ENCODE measurements at regions not wholly inside any gene's neighbourhood (a gene's known extent, or its start where the extent isn't known, plus 50 kb on each side); places are given as distances from the start of the nearest gene placed in this dataset.

DNA sequence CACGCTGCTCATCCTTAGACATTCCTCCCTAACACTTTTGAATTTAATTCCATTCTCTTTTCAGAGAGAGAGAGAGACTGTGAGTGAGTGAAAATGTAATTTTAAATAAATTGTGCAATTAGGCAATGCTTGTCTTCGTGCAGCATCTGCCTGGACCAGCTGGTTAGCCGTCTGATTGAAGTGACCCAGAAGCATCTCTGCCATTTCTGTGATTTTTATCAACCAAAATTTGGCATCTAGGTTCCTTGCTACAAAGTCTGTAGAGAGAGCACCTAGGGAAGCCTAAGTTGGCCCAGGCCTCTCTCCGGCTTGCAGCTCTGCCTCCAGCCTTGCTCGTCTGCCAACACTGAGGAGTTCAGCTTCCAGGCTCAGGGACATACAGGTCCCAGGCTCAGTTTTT is 138.6 kb upstream of the GPR12 start:
- Histone ChIP-seq H3K27ac (ENCODE audit: low read depth, low read length) (no peak overlapping the region), H3K4me1 (ENCODE audit: insufficient read depth, low read length) (no peaks in the 10 kb centered on the region), H3K27me3 (ENCODE audit: insufficient read depth, low read length) (no peaks in the 10 kb centered on the region), H2AFZ (ENCODE audit: low read length) (no peak overlapping the region), H3K36me3 (ENCODE audit: insufficient read depth, low read length) (no peaks in the 10 kb centered on the region), H3K4me2 (ENCODE audit: insufficient read depth, low read length) (no peak overlapping the region), H4K20me1 (ENCODE audit: insufficient read depth, low read length) (no peaks in the 10 kb centered on the region), H3K4me3 (ENCODE audit: insufficient read depth, low read length) (no peak overlapping the region), H3K79me2 (ENCODE audit: insufficient read depth, low read length) (no peaks in the 10 kb centered on the region), H3K9me3 (ENCODE audit: low read depth, low read length) (no peaks in the 10 kb centered on the region)
- TF ChIP-seq CTCF (IDR thresholded peaks at IDR 0.05; ENCODE audit: extremely low read depth, low read depth, low read length) = no peak
- no peak for DNase-seq (ENCODE audit: insufficient read length, low spot score, missing footprints)

DNA sequence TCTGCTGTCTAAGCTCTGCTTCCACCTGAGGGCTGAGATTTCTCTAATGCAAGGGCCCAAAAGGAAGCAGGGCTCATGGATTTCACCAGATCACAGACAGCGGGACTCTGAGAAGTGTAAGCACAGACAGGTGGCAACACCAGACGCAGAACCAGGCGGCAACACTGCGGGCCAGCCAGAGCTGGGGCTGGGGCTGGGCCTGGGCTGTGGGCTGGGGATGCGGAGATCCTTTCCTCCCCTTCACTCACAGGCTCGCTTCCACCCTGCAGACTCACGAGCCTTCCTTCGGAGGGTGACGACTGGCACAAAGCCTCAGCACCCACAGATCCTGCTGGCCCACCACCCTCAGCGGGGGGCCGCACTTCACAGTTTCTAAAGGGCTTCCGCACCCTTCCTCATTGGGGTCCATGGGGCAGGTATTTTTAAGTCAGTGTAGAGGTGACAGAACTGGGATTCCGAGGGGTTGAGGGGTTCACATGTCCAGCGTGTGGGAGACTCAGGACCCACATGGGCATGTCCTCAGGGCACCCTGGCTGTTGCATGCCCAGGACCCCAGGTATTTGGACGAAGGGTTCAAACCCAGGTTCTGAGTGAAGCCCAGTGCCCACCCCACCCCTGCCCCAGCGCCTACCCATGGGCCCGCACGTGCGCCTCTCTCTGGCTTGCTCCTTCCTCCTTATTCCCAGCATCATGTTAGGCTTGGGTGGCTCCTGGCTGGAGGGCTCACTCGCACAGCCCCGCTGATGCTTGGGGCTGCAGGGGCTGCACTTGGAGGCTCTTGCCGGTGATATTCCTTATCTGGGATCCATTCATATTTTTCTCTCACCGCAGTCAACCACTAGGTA is 137.3 kb upstream of the GPR12 start:
- no peaks in the 10 kb centered on the region for H3K27me3 ChIP-seq (ENCODE audit: insufficient read depth, low read length)
- no peaks in the 10 kb centered on the region for H3K79me2 ChIP-seq (ENCODE audit: insufficient read depth, low read length)
- no peaks in the 10 kb centered on the region for H3K9me3 ChIP-seq (ENCODE audit: low read depth, low read length)
- H3K27ac ChIP-seq (ENCODE audit: low read depth, low read length) = no peak overlapping the region
- no peaks in the 10 kb centered on the region for H4K20me1 ChIP-seq (ENCODE audit: insufficient read depth, low read length)
- H3K4me1 ChIP-seq (ENCODE audit: insufficient read depth, low read length) = no peaks in the 10 kb centered on the region
- H2AFZ ChIP-seq (ENCODE audit: low read length) = no peak overlapping the region
- H3K4me3 ChIP-seq (ENCODE audit: insufficient read depth, low read length) = no peak overlapping the region
- H3K36me3 ChIP-seq (ENCODE audit: insufficient read depth, low read length) = no peaks in the 10 kb centered on the region
- no peak overlapping the region for H3K4me2 ChIP-seq (ENCODE audit: insufficient read depth, low read length)
- no peak for TF ChIP-seq CTCF (IDR thresholded peaks at IDR 0.05; ENCODE audit: extremely low read depth, low read depth, low read length)
- peak; percentile 61 for DNase-seq (ENCODE audit: insufficient read length, low spot score, missing footprints)

GRCh38 chr13:26896986-26897668 is 136.5 kb upstream of the GPR12 start:
- Histone ChIP-seq H3K4me2 (ENCODE audit: insufficient read depth, low read length) (no peak overlapping the region), H3K27ac (ENCODE audit: low read depth, low read length) (no peak overlapping the region), H3K79me2 (ENCODE audit: insufficient read depth, low read length) (no peaks in the 10 kb centered on the region), H3K4me3 (ENCODE audit: insufficient read depth, low read length) (no peak overlapping the region), H2AFZ (ENCODE audit: low read length) (no peak overlapping the region), H3K27me3 (ENCODE audit: insufficient read depth, low read length) (no peaks in the 10 kb centered on the region), H3K36me3 (ENCODE audit: insufficient read depth, low read length) (no peaks in the 10 kb centered on the region), H3K9me3 (ENCODE audit: low read depth, low read length) (no peaks in the 10 kb centered on the region), H4K20me1 (ENCODE audit: insufficient read depth, low read length) (no peaks in the 10 kb centered on the region), H3K4me1 (ENCODE audit: insufficient read depth, low read length) (no peaks in the 10 kb centered on the region)
- TF ChIP-seq CTCF (IDR thresholded peaks at IDR 0.05; ENCODE audit: extremely low read depth, low read depth, low read length) = no peak
- no peak for DNase-seq (ENCODE audit: insufficient read length, low spot score, missing footprints)

DNA sequence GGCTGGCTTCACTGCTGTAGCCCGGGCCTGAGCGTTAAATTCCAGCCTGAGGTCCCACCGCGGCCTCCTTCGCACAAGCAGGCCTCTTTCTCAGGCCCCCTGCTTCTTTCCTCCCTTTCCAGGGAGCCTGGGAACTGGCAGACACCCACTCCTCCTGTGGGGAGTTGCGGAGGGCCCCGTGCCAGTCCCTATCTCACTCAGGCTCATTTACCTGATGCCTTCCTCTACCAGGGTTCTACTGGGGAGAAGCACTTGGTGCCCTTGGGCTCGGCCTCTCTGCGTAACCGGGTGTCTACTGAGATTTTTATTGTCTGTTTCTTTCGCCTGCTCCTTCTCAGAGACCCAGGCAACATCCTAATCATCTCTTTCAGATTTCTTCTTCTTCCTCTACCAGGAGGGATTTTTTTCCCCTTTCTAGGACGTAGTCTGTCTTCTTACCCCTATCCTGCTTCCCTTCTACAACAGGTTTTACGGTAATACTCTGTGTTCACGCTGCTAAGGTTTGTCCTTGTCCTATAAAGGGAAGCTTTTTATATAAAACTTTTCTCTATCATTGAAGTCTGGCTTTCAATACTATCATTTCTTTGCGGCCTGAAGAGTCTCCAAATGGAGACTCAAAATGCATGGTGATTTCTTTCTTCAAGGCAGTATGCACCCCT is 135.4 kb upstream of the GPR12 start:
- no peaks in the 10 kb centered on the region for H3K27me3 ChIP-seq (ENCODE audit: insufficient read depth, low read length)
- H3K27ac ChIP-seq (ENCODE audit: low read depth, low read length) = no peak overlapping the region
- no peaks in the 10 kb centered on the region for H4K20me1 ChIP-seq (ENCODE audit: insufficient read depth, low read length)
- no peaks in the 10 kb centered on the region for H3K79me2 ChIP-seq (ENCODE audit: insufficient read depth, low read length)
- H3K4me2 ChIP-seq (ENCODE audit: insufficient read depth, low read length) = no peak overlapping the region
- no peaks in the 10 kb centered on the region for H3K36me3 ChIP-seq (ENCODE audit: insufficient read depth, low read length)
- no peak overlapping the region for H3K4me3 ChIP-seq (ENCODE audit: insufficient read depth, low read length)
- peak; percentile 75 for DNase-seq (ENCODE audit: insufficient read length, low spot score, missing footprints)
- no peak overlapping the region for H2AFZ ChIP-seq (ENCODE audit: low read length)
- TF ChIP-seq CTCF (IDR thresholded peaks at IDR 0.05; ENCODE audit: extremely low read depth, low read depth, low read length) = no peak
- no peaks in the 10 kb centered on the region for H3K9me3 ChIP-seq (ENCODE audit: low read depth, low read length)
- no peaks in the 10 kb centered on the region for H3K4me1 ChIP-seq (ENCODE audit: insufficient read depth, low read length)

All from osteoblast (primary cell).